BLaER1 treated with 17β-estradiol and CSF1 and Interleukin-3, amounts not matched to agents 10 nM and 100 nM (cell line): ENCODE measurements at regions not wholly inside any gene's neighbourhood (a gene's known extent, or its start where the extent isn't known, plus 50 kb on each side); places are given as distances from the start of the nearest gene placed in this dataset.

Experiments used
- H3K27ac ChIP-seq, 11 experiments: shearing (Covaris generic); formaldehyde crosslinking; 2 replicates each; pipeline ENCODE4 v1.8.1; 2022
- H3K27me3 ChIP-seq, 11 experiments: shearing (Covaris generic); formaldehyde crosslinking; 2 replicates each; pipeline ENCODE4 v1.8.1; 2022
- H3K36me3 ChIP-seq, 11 experiments: shearing (Covaris generic); formaldehyde crosslinking; 2 replicates each; pipeline ENCODE4 v1.8.1; 2022
- H3K4me1 ChIP-seq, 10 experiments: shearing (Covaris generic); formaldehyde crosslinking; 2 replicates each; pipeline ENCODE4 v1.8.1; 2022
- H3K4me2 ChIP-seq, 11 experiments: shearing (Covaris generic); formaldehyde crosslinking; 2 replicates each; pipeline ENCODE4 v1.8.1; 2022
- H3K4me3 ChIP-seq, 10 experiments: shearing (Covaris generic); formaldehyde crosslinking; 2 replicates each; pipeline ENCODE4 v1.8.1; 2022
- H3K9ac ChIP-seq, 11 experiments: shearing (Covaris generic); formaldehyde crosslinking; 2 replicates each; pipeline ENCODE4 v1.8.1; 2022
- H3K9me3 ChIP-seq, 11 experiments: shearing (Covaris generic); formaldehyde crosslinking; replicated peaks in 1 of 11; 2 replicates each; pipeline ENCODE4 v1.8.1; 2022
- H4K20me1 ChIP-seq, 11 experiments: shearing (Covaris generic); formaldehyde crosslinking; 2 replicates each; pipeline ENCODE4 v1.8.1; 2022
- Cebpa-rat ChIP-seq, 11 experiments: shearing (Covaris generic); IDR thresholded peaks; 2 replicates each; pipeline ENCODE4 v1.8.1; 2022

DNA sequence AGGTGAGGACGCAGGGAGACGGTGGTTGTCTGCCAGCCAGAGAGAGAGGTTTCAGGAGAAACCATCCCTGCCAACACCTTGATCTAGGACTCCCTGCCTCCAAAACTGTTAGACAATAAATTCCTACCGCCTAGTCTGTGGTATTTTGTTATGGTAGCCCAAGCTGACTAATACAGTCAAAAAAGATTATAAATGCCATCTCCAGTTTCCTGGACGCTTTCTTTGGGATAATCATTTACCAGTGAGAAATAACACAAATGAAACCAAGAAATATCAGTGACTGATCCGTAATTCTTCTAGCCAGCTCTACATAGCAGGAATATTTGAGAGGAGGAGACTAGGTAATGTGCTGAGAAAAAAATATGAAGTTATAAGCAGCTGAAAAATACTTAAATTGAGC lies 707.8 kb upstream of the LMCD1 start:
- no peak overlapping the region for H3K27ac ChIP-seq
- H3K9me3 ChIP-seq: peaks cover 7 to 17% (median 11%) of the 10 kb centered on the region in 11 experiments; a peak in 19 of 22 replicates
- no peaks in the 10 kb centered on the region for H3K4me1 ChIP-seq
- no peaks in the 10 kb centered on the region for H3K36me3 ChIP-seq
- H3K27me3 ChIP-seq: no peaks in the 10 kb centered on the region
- TF ChIP-seq Cebpa-rat (IDR thresholded peaks at IDR 0.05): no peak
- no peak overlapping the region for H3K4me2 ChIP-seq
- H3K9ac ChIP-seq: no peak overlapping the region
- H4K20me1 ChIP-seq: no peaks in the 10 kb centered on the region
- H3K4me3 ChIP-seq: no peak overlapping the region

DNA sequence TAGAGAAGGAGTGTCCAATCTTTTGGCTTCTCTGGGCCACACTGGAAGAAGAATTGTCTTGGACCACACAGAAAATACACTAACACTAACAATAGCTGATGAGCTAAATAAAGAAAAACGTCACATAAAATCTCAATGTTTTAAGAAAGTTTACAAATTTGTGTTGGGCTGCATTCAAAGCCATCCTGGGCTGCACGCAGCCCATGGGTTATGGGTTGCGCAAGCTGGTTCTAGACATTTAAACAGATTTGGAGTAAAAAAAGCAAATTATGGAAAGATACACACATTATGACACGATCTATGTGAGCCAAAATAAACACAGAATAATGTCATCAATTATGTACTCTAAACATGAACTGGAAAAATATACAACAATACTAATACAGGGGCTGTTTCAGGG lies 703.3 kb upstream of the LMCD1 start:
- Histone ChIP-seq H3K4me3 (no peak overlapping the region), H3K9me3 (no peaks in the 10 kb centered on the region), H3K36me3 (no peaks in the 10 kb centered on the region), H3K4me2 (no peak overlapping the region), H3K27me3 (no peaks in the 10 kb centered on the region), H3K27ac (no peak overlapping the region), H3K9ac (no peak overlapping the region), H4K20me1 (no peaks in the 10 kb centered on the region), H3K4me1 (peaks cover 0 to 10% (median 0%) of the 10 kb centered on the region in 10 experiments; a peak in 3 of 20 replicates)
- TF ChIP-seq Cebpa-rat (IDR thresholded peaks at IDR 0.05): 0 out of 22 replicates have a peak, but pooled peaks of 1 of the 11 experiments have one; percentile 9

GRCh38 chr3:7800006-7800780 lies 701.4 kb upstream of the LMCD1 start:
- H3K9ac ChIP-seq: no peak overlapping the region

DNA sequence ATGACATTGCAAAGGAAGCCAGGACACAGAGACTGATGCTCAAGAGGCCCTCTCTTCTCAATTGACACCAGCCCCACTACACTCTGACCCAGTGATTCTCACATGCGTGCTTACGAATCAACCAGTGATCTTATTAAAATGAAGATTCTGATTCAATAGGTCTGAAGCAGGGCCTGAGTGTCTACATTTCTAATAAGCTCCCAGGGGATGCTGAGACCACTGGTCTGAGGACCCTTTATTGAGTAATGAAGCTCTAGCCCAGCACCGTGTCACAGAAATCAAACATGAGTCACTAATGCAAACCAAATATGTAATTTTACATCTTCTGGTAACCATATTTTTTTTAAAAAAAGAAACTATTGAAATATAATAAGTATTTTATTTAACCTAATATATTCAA lies 689.1 kb upstream of the LMCD1 start:
- no peaks in the 10 kb centered on the region for H4K20me1 ChIP-seq
- no peaks in the 10 kb centered on the region for H3K36me3 ChIP-seq
- H3K4me1 ChIP-seq: no peaks in the 10 kb centered on the region
- peaks cover 0 to 12% (median 4%) of the 10 kb centered on the region in 11 experiments; a peak in 7 of 22 replicates for H3K9me3 ChIP-seq
- no peak for TF ChIP-seq Cebpa-rat (IDR thresholded peaks at IDR 0.05)
- H3K4me3 ChIP-seq: no peak overlapping the region
- no peak overlapping the region for H3K27ac ChIP-seq
- H3K27me3 ChIP-seq: no peaks in the 10 kb centered on the region
- no peak overlapping the region for H3K9ac ChIP-seq
- H3K4me2 ChIP-seq: no peak overlapping the region

More at GRCh38 chr3:7800006-7800780, 701.4 kb upstream of the LMCD1 start:
- H3K27ac ChIP-seq: no peak overlapping the region
- TF ChIP-seq Cebpa-rat (IDR thresholded peaks at IDR 0.05): no peak
- H3K36me3 ChIP-seq: no peaks in the 10 kb centered on the region
- H3K9me3 ChIP-seq: no peaks in the 10 kb centered on the region
- H3K4me2 ChIP-seq: peak overlapping the region in 2 of 11 experiments; percentile 14 to 30; a peak in 2 of 22 replicates
- no peak overlapping the region for H3K4me3 ChIP-seq
- H3K4me1 ChIP-seq: peaks cover 0 to 10% (median 0%) of the 10 kb centered on the region in 10 experiments; a peak in 3 of 20 replicates
- no peaks in the 10 kb centered on the region for H4K20me1 ChIP-seq
- H3K27me3 ChIP-seq: no peaks in the 10 kb centered on the region

GRCh38 chr3:7813365-7813764 lies 688.3 kb upstream of the LMCD1 start:
- H3K4me2 ChIP-seq: no peak overlapping the region
- H3K27ac ChIP-seq: no peak overlapping the region
- H3K27me3 ChIP-seq: no peaks in the 10 kb centered on the region
- no peak overlapping the region for H3K4me3 ChIP-seq
- H3K36me3 ChIP-seq: no peaks in the 10 kb centered on the region
- no peaks in the 10 kb centered on the region for H4K20me1 ChIP-seq
- H3K4me1 ChIP-seq: no peaks in the 10 kb centered on the region
- no peak for TF ChIP-seq Cebpa-rat (IDR thresholded peaks at IDR 0.05)
- H3K9ac ChIP-seq: no peak overlapping the region
- peaks cover 0 to 12% (median 4%) of the 10 kb centered on the region in 11 experiments; a peak in 7 of 22 replicates for H3K9me3 ChIP-seq

GRCh38 chr3:7817239-7817638 lies 684.4 kb upstream of the LMCD1 start:
- H3K4me2 ChIP-seq: no peak overlapping the region
- no peak overlapping the region for H3K9ac ChIP-seq
- no peak overlapping the region for H3K27ac ChIP-seq
- no peaks in the 10 kb centered on the region for H3K4me1 ChIP-seq
- H3K9me3 ChIP-seq: peaks cover 0 to 13% (median 3%) of the 10 kb centered on the region in 11 experiments; a peak in 16 of 22 replicates
- H4K20me1 ChIP-seq: no peaks in the 10 kb centered on the region
- no peak for TF ChIP-seq Cebpa-rat (IDR thresholded peaks at IDR 0.05)
- H3K27me3 ChIP-seq: no peaks in the 10 kb centered on the region
- H3K4me3 ChIP-seq: no peak overlapping the region
- H3K36me3 ChIP-seq: no peaks in the 10 kb centered on the region

- no peaks in the 10 kb centered on the region for H3K4me1 ChIP-seq
- H3K36me3 ChIP-seq: no peaks in the 10 kb centered on the region; a peak in 3 of 22 replicates
- peaks cover 30 to 49% (median 36%) of the 10 kb centered on the region in 11 experiments for H3K9me3 ChIP-seq
- H3K4me2 ChIP-seq: no peak overlapping the region
- no peaks in the 10 kb centered on the region for H4K20me1 ChIP-seq
- TF ChIP-seq Cebpa-rat (IDR thresholded peaks at IDR 0.05): no peak
- no peak overlapping the region for H3K4me3 ChIP-seq
- H3K27me3 ChIP-seq: no peaks in the 10 kb centered on the region
- H3K27ac ChIP-seq: no peak overlapping the region
- H3K9ac ChIP-seq: no peak overlapping the region
Measured at GRCh38 chr3:7820969-7821368, 680.7 kb upstream of the LMCD1 start.

DNA sequence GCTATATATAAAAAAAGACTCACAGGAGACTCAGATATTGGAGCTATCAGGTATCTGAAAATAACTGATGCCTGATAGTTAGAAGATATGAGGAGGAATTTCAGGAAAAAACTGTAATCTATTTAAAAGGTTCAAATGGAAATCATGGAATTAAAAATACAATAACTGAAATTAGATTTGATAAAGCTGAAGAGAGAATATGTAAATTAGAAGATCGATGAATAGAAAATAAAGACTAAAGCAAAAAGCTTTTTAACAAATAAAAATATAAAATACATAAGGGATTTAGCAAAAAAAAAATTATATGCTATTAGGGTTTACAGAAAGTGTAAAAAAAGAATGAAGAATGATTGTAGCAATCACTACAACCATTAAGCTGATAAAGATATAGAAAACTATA lies 679.8 kb upstream of the LMCD1 start:
- Histone ChIP-seq H3K27ac (no peak overlapping the region), H3K36me3 (no peaks in the 10 kb centered on the region; a peak in 3 of 22 replicates), H3K4me3 (no peak overlapping the region), H3K4me2 (no peak overlapping the region), H4K20me1 (no peaks in the 10 kb centered on the region), H3K4me1 (no peaks in the 10 kb centered on the region), H3K9ac (no peak overlapping the region), H3K27me3 (no peaks in the 10 kb centered on the region), H3K9me3 (peaks cover 30 to 52% (median 36%) of the 10 kb centered on the region in 11 experiments)
- no peak for TF ChIP-seq Cebpa-rat (IDR thresholded peaks at IDR 0.05)

DNA sequence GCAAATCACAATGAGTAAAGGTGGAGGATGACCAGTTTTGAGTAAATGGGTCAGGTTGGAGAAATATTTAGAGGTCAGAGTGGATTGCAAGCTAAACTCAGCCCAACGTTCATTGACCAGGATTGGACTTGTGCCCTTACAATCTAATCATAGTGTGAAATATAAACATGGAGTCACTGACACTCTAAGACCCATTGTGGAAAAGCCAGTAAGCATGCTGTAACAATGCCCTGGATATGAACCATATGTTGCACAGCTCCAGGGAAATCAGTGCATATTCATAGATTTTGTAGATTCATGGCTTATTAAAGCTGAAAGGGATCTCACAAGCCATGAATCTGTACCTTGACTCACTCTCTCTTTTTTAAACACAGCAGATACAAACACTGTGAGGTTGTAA lies 660.2 kb upstream of the LMCD1 start:
- Histone ChIP-seq H3K27ac (no peak overlapping the region), H3K9ac (no peak overlapping the region), H3K4me2 (no peak overlapping the region), H3K9me3 (no peaks in the 10 kb centered on the region), H4K20me1 (no peaks in the 10 kb centered on the region), H3K4me3 (no peak overlapping the region), H3K27me3 (no peaks in the 10 kb centered on the region), H3K36me3 (no peaks in the 10 kb centered on the region), H3K4me1 (no peaks in the 10 kb centered on the region)
- TF ChIP-seq Cebpa-rat (IDR thresholded peaks at IDR 0.05): no peak

GRCh38 chr3:7843441-7843840 lies 658.2 kb upstream of the LMCD1 start:
- Histone ChIP-seq H3K9me3 (no peaks in the 10 kb centered on the region), H3K9ac (no peak overlapping the region), H3K4me2 (no peak overlapping the region), H3K27ac (no peak overlapping the region), H3K36me3 (no peaks in the 10 kb centered on the region), H3K4me3 (no peak overlapping the region), H3K27me3 (no peaks in the 10 kb centered on the region), H4K20me1 (no peaks in the 10 kb centered on the region), H3K4me1 (no peaks in the 10 kb centered on the region)
- no peak for TF ChIP-seq Cebpa-rat (IDR thresholded peaks at IDR 0.05)
